ENCODE measurements at regions not wholly inside any gene's neighbourhood (a gene's known extent, or its start where the extent isn't known, plus 50 kb on each side); places are given as distances from the start of the nearest gene placed in this dataset.
A peak's percentile ranks its signal among the peaks of the same experiment; 100 is the strongest.
"Not testable (repeated sequence)": the region's sequence is repeated elsewhere in the genome, so short reads cannot be mapped to it uniquely, and the experiment has no call there.

- Histone ChIP-seq H3K4me3 (replicated peaks; ENCODE audit: insufficient read depth, low read length) (no peak overlapping the region), H3K27me3 (ENCODE audit: insufficient read depth, poor library complexity, severe bottlenecking) (no peaks in the 10 kb centered on the region), H3K27ac (replicated peaks) (no peak overlapping the region)
- DNase-seq (ENCODE audit: low read depth in 1 of 2, low spot score in 1 of 2), result no peak
- TF ChIP-seq, protein P1, sequence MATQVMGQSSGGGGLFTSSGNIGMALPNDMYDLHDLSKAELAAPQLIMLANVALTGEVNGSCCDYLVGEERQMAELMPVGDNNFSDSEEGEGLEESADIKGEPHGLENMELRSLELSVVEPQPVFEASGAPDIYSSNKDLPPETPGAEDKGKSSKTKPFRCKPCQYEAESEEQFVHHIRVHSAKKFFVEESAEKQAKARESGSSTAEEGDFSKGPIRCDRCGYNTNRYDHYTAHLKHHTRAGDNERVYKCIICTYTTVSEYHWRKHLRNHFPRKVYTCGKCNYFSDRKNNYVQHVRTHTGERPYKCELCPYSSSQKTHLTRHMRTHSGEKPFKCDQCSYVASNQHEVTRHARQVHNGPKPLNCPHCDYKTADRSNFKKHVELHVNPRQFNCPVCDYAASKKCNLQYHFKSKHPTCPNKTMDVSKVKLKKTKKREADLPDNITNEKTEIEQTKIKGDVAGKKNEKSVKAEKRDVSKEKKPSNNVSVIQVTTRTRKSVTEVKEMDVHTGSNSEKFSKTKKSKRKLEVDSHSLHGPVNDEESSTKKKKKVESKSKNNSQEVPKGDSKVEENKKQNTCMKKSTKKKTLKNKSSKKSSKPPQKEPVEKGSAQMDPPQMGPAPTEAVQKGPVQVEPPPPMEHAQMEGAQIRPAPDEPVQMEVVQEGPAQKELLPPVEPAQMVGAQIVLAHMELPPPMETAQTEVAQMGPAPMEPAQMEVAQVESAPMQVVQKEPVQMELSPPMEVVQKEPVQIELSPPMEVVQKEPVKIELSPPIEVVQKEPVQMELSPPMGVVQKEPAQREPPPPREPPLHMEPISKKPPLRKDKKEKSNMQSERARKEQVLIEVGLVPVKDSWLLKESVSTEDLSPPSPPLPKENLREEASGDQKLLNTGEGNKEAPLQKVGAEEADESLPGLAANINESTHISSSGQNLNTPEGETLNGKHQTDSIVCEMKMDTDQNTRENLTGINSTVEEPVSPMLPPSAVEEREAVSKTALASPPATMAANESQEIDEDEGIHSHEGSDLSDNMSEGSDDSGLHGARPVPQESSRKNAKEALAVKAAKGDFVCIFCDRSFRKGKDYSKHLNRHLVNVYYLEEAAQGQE (IDR thresholded peaks at IDR 0.05; ENCODE audit: insufficient replicate concordance, low read depth), result no peak
- no peak for TF ChIP-seq CTCF (IDR thresholded peaks at IDR 0.05; ENCODE audit: insufficient read depth, low read length)
- TF ChIP-seq POLR2AphosphoS5 (IDR thresholded peaks at IDR 0.05; ENCODE audit: low read depth), result no peak
- no peak for TF ChIP-seq SPI1 (IDR thresholded peaks at IDR 0.05; ENCODE audit: borderline replicate concordance, low read depth)
- no peak for TF ChIP-seq GABPA (IDR thresholded peaks at IDR 0.05; ENCODE audit: low read depth)
These were observed 179.6 kb downstream of the OR4M2 start for GRCh38 chr15:22259881-22260421.

DNA sequence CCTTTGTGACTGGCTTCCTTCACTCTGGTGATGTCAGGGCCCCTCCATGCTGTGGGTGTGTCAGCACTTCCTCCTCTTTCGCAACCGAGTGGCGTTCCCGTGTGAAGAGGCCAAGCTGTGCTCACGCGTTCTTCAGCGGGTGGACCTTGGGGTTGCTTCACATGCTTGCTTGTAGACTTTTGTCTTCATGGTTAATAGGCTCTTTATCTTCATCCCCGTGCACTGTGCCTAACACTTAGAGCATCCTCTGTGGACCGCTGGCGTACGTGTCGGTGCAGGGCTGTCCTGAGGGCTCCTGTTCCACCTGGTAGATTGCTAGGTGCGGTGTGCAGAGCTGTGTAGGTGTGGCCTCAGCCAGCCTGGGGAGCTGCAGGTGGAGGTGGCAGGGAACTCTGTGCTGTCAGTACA lies 182.3 kb downstream of the OR4M2 start:
- no peak overlapping the region for H3K27ac ChIP-seq (replicated peaks)

DNA sequence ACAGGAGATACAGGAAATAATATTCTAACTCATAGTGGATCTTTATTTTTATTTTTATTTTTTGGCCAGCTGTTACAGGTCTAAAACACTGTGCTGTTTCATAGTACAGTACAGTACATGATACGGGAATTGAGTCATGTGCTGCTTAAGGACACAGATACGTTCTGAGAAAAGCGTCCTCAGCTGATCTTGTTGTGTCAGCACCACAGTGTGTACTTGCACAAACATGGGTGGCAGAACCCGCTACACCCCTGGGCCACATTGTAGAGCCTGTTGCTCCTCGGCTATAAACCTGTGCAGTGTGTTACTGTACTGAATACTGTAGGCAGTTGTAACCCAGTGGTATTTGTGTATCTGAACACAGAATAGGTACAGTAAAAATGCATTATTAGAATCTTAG lies 183.4 kb downstream of the OR4M2 start:
- TF ChIP-seq, protein P1 (IDR thresholded peaks at IDR 0.05; ENCODE audit: insufficient replicate concordance, low read depth), result no peak
- TF ChIP-seq CTCF (IDR thresholded peaks at IDR 0.05; ENCODE audit: insufficient read depth, low read length) (no peak), GABPA (IDR thresholded peaks at IDR 0.05; ENCODE audit: low read depth) (no peak), POLR2AphosphoS5 (IDR thresholded peaks at IDR 0.05; ENCODE audit: low read depth) (no peak), SPI1 (IDR thresholded peaks at IDR 0.05; ENCODE audit: borderline replicate concordance, low read depth) (no peak)
- no peak overlapping the region for H3K4me3 ChIP-seq (replicated peaks; ENCODE audit: insufficient read depth, low read length)
- no peak overlapping the region for H3K27ac ChIP-seq (replicated peaks)
- no peaks in the 10 kb centered on the region for H3K27me3 ChIP-seq (ENCODE audit: insufficient read depth, poor library complexity, severe bottlenecking)
- DNase-seq (ENCODE audit: low read depth in 1 of 2, low spot score in 1 of 2), result no peak

More for the DNA sequence above, 182.3 kb downstream of the OR4M2 start:
- Histone ChIP-seq H3K4me3 (replicated peaks; ENCODE audit: insufficient read depth, low read length) (no peak overlapping the region), H3K27me3 (ENCODE audit: insufficient read depth, poor library complexity, severe bottlenecking) (no peaks in the 10 kb centered on the region)
- TF ChIP-seq CTCF (IDR thresholded peaks at IDR 0.05; ENCODE audit: insufficient read depth, low read length) (no peak), SPI1 (IDR thresholded peaks at IDR 0.05; ENCODE audit: borderline replicate concordance, low read depth) (peak; percentile 74)
- DNase-seq (ENCODE audit: low read depth in 1 of 2, low spot score in 1 of 2), result peak; percentile 72 to 86

DNA sequence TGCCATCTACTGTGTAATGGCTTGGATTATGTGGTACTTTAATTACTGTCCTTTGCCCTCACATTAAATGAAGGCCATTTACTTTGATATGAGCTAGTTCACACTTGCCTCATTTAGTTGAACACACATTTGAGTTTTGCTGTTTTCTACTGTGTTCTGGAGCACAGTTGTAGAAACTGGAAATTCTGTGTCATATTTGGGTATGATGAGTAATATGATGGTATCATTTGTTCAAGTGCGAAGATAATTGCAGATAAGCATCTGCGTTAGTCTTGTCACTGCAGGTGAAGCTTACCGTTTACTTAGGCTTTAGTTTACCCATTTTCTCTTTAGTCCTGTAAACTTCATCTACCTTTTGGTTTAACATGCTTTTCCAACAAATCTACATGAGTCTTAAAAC lies 183.9 kb downstream of the OR4M2 start:
- not testable (repeated sequence) for DNase-seq (ENCODE audit: low read depth in 1 of 2, low spot score in 1 of 2); H3K4me3 ChIP-seq (replicated peaks; ENCODE audit: insufficient read depth, low read length); H3K27ac ChIP-seq (replicated peaks); H3K27me3 ChIP-seq (ENCODE audit: insufficient read depth, poor library complexity, severe bottlenecking)
